Heart right ventricle (tissue), 16 donors: ENCODE measurements at regions not wholly inside any gene's neighbourhood (a gene's known extent, or its start where the extent isn't known, plus 50 kb on each side); places are given as distances from the start of the nearest gene placed in this dataset.

ENCODE experiments used
- ATAC-seq, 8 donors: fragments of 200-7000 bp; cut with Tn5 transposase; one replicate each; pipeline ENCODE4 v1.9.1; 2020; ENCODE audit warnings: mild to moderate bottlenecking in 8 of 8, moderate library complexity in 8 of 8, moderate number of reproducible peaks in 1 of 8
- DNase-seq, 2 donors: peaks; one replicate each; pipeline ENCODE4 v3.0.0-alpha.2; 2020
- H3K27ac ChIP-seq, 10 donors: fragments of 200-600 bp; sonication (generic) in 2 of 10; one replicate each; pipeline versions ENCODE4 v1.5.0 to v1.8.0; 2020 to 2022; ENCODE audit warnings: mild to moderate bottlenecking in 3 of 10
- H3K27me3 ChIP-seq, 7 donors: fragments of 200-600 bp; one replicate each; pipeline ENCODE4 v1.8.0; 2021 to 2022; ENCODE audit warnings: mild to moderate bottlenecking in 2 of 7
- H3K36me3 ChIP-seq, 9 donors: fragments of 200-600 bp; sonication (generic) in 1 of 9; one replicate each; pipeline versions ENCODE4 v1.5.0 to v1.8.0; 2020 to 2022; ENCODE audit warnings: mild to moderate bottlenecking in 2 of 9
- H3K4me1 ChIP-seq, 9 donors: fragments of 200-600 bp; sonication (generic) in 1 of 9; one replicate each; pipeline versions ENCODE4 v1.5.0 to v1.8.0; 2020 to 2022; ENCODE audit warnings: mild to moderate bottlenecking in 4 of 9
- H3K4me3 ChIP-seq, 10 donors: fragments of 200-600 bp; sonication (generic) in 2 of 10; one replicate each; pipeline versions ENCODE4 v1.5.0 to v1.8.0; 2020 to 2022; ENCODE audit warnings: mild to moderate bottlenecking in 7 of 10, moderate library complexity in 2 of 10
- H3K9me3 ChIP-seq, 11 donors: fragments of 200-600 bp in 10 of 11; sonication (generic) in 2 of 11; one replicate each; pipeline versions ENCODE4 v1.5.0 to v1.8.0; 2013 to 2022; ENCODE audit warnings: mild to moderate bottlenecking in 2 of 11, control low read depth in 1 of 11, moderate library complexity in 1 of 11
- CTCF ChIP-seq, 9 donors: fragments of 200-600 bp; sonication (generic) in 2 of 9; IDR thresholded peaks; one replicate each; pipeline versions ENCODE4 v1.5.0 to v1.8.0; 2021 to 2022; ENCODE audit warnings: antibody characterized with exemption in 9 of 9, mild to moderate bottlenecking in 5 of 9, moderate library complexity in 1 of 9
- WGBS, 2 donors: extraction: QIAGEN DNeasy Blood & Tissue Kit; methylation state at CpG; one replicate each; pipeline ENCODE4 v1.1.7; 2013; ENCODE audit warnings: inconsistent platforms in 1 of 2; 5-methylcytosine and 5-hydroxymethylcytosine counted together
- intact Hi-C, 10 donors: fragments of 100-400 bp; cut with DNase I; formaldehyde crosslinking; loops; one replicate each; pipeline versions ENCODE4 v1.11.1 to v1.14.2; 2022
- donor health status: Arrhythmogenic right ventricular cardiomyopathy.
- donor health status: ischemic (EF 13 %, LVEDD 7.1; RV severe dilation, severe dysfunction).
- donor health status: healthy with polysubstance abuse.
- donor health status: DM: no; HTN: yes; CAD: no.
- donor health status: DM: no; HTN: no; CAD: no.
- donor health status: ischemic (EF 25% LVEDD 6.9; RV normal size, moderate dysfunction).
- donor health status: ischemic (EF 25% LVEDD 5.7; RV mildly dilated, moderate dysfunction).
- donor health status: healthy.
- donor health status: DM: yes; HTN: yes; CAD: no.
- donor health status: Ischemic cardiomyopathy.
- donor health status: ischemic (EF 35%, LVEDD 5.7; RV mildly dilated, moderate dysfunction).
- donor health status: nonischemic (EF 11% LVEDD 7.7; RV severe dilation, severe dysfunction).
- donor health status: DM: yes; HTN: yes; CAD: no.
- donor health status: PGD.
- donor health status: ischemic (EF 29% LVEDD 5.4; RV normal size, mild dysfunction).
- donor health status: nonischemic (EF 23%, LVEDD 6.1; RV moderate dilation, normal function).

- WGBS, 2 donors: 76 to 87% methylated on average over 1 of the region's 1 CpG
- H3K27ac ChIP-seq: no peak overlapping the region
- no peak overlapping the region for H3K4me3 ChIP-seq
- ATAC-seq (no peak), DNase-seq (no peak)
- H3K9me3 ChIP-seq: no peaks in the 10 kb centered on the region
- intact Hi-C loops: no loop called here
- no peak for TF ChIP-seq CTCF (IDR thresholded peaks at IDR 0.05)
- no peaks in the 10 kb centered on the region for H3K36me3 ChIP-seq
- no peaks in the 10 kb centered on the region for H3K4me1 ChIP-seq
- peaks cover 0 to 16% (median 2%) of the 10 kb centered on the region in 7 donors for H3K27me3 ChIP-seq
Observed at GRCh38 chr5:4947106-4947505, 193.0 kb upstream of the ADAMTS16 start.

- WGBS, 2 donors: 64 to 70% methylated on average over 9 of the region's 9 CpGs
- Histone ChIP-seq H3K4me3 (no peak overlapping the region), H3K27me3 (peaks cover 0 to 11% (median 1%) of the 10 kb centered on the region in 7 donors), H3K4me1 (no peaks in the 10 kb centered on the region), H3K9me3 (no peaks in the 10 kb centered on the region), H3K36me3 (no peaks in the 10 kb centered on the region), H3K27ac (no peak overlapping the region)
- intact Hi-C loops: no loop called here
- DNase-seq: no peak
- no peak for TF ChIP-seq CTCF (IDR thresholded peaks at IDR 0.05)
- no peak for ATAC-seq
Observed at GRCh38 chr5:4947893-4948536, 192.1 kb upstream of the ADAMTS16 start.

GRCh38 chr5:4949108-4949507 lies 191.0 kb upstream of the ADAMTS16 start:
- 58% methylated on average over 6 of the region's 6 CpGs for WGBS, 2 donors
- intact Hi-C loops: no loop called here
- no peaks in the 10 kb centered on the region for H3K9me3 ChIP-seq
- no peaks in the 10 kb centered on the region for H3K4me1 ChIP-seq
- no peak for ATAC-seq
- DNase-seq: no peak
- H3K4me3 ChIP-seq: no peak overlapping the region
- no peaks in the 10 kb centered on the region for H3K36me3 ChIP-seq
- no peak for TF ChIP-seq CTCF (IDR thresholded peaks at IDR 0.05)
- H3K27ac ChIP-seq: no peak overlapping the region
- peaks cover 0 to 11% (median 0%) of the 10 kb centered on the region in 7 donors for H3K27me3 ChIP-seq

- DNase-seq (no peak), ATAC-seq (no peak)
- Histone ChIP-seq H3K9me3 (no peaks in the 10 kb centered on the region), H3K4me3 (no peak overlapping the region), H3K27ac (no peak overlapping the region), H3K27me3 (peaks cover 0 to 13% (median 0%) of the 10 kb centered on the region in 7 donors), H3K4me1 (no peaks in the 10 kb centered on the region), H3K36me3 (no peaks in the 10 kb centered on the region)
- TF ChIP-seq CTCF (IDR thresholded peaks at IDR 0.05): no peak
- intact Hi-C loops: no loop called here
- 73 to 79% methylated on average over 4 of the region's 4 CpGs for WGBS, 2 donors
Observed at GRCh38 chr5:4953576-4953975, 186.6 kb upstream of the ADAMTS16 start.
